ENCODE measurements at regions not wholly inside any gene's neighbourhood (a gene's known extent, or its start where the extent isn't known, plus 50 kb on each side); places are given as distances from the start of the nearest gene placed in this dataset.
"Not testable (repeated sequence)": the region's sequence is repeated elsewhere in the genome, so short reads cannot be mapped to it uniquely, and the experiment has no call there.

DNA sequence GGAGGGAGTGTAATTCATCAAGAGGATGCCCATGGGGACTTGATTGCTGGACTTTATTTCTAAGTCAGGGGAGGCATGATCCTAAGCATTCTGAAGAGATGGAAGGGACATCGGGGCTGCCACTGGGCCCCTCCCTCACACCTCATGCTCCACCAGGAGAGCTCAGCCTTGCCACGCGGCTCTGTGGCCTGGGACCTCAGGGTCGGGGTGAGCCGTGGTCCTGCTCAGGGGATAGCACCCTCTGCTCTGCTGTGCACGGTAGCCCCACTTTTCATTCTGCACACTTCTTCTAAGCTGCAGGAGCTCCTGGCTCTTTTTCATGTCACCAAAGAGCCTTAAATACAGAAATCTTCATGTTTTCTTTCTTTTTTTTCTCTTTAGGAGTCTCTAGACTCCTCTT, 75.5 kb upstream of the DPP6 start:
- not testable (repeated sequence) for DNase-seq

DNA sequence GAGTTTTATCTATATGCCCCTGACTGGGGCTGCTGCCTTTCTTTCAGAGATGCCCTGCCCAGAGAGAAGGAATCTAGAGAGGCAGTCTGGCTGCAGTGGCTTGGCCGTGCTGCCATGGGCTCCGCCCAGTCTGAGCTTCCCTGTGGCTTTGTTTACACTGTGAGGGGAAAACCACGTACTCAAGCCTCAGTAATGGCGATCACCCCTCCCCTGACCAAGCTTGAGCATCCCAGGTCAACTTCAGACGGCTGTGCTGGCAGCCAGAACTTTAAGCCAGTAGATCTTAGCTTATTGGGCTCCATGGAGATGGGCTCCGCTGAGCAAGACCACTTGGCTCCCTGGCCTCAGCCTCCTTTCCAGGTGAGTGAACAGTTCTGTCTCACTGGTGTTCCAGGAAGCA, 69.0 kb upstream of the DPP6 start:
- DNase-seq: not testable (repeated sequence)

GRCh38 chr7:153989066-153989627, 63.1 kb upstream of the DPP6 start:
- not testable (repeated sequence) for DNase-seq

- not testable (repeated sequence) for DNase-seq
Observed at GRCh38 chr7:153989742-153990425, 62.3 kb upstream of the DPP6 start.

DNA sequence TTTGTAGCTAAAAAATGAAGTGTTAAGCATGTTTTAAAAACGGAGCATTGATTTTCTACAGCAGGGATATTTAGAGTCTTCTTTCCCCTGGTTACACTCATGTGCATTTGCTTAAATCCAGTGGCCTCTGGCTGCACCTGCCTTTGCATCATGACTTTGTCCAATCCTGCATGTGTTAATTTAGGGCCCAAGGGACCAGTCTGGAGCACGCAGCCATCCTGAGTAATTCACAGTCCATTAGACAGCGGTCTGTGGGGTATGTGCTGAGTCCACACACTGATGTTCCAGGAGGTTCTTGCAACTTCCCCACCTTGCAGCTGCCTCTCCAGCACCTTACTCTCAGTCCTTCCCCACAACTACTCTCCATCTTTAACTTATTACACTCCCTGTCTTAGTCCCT, 60.7 kb upstream of the DPP6 start:
- DNase-seq: not testable (repeated sequence)

- DNase-seq: not testable (repeated sequence)
Observed at GRCh38 chr7:153993402-153993801, 58.8 kb upstream of the DPP6 start.

GRCh38 chr7:153998896-153999295, 53.3 kb upstream of the DPP6 start:
- not testable (repeated sequence) for DNase-seq

All from NCI-H2029 treated with DMSO at 0.1 percent for 48 hours (cell line).